ENCODE measurements at regions not wholly inside any gene's neighbourhood (a gene's known extent, or its start where the extent isn't known, plus 50 kb on each side); places are given as distances from the start of the nearest gene placed in this dataset.

- no peak for TF ChIP-seq CTCF (IDR thresholded peaks at IDR 0.05; ENCODE audit: low read depth, low read length)
- DNase-seq (ENCODE audit: extremely low read depth, low read depth) = no peak
Measured at GRCh38 chr1:168825820-168826219, 96.8 kb upstream of the DPT start.

GRCh38 chr1:168826269-168826668, 97.3 kb upstream of the DPT start:
- TF ChIP-seq CTCF (IDR thresholded peaks at IDR 0.05; ENCODE audit: low read depth, low read length) = no peak
- no peak for DNase-seq (ENCODE audit: extremely low read depth, low read depth)

GRCh38 chr1:168827557-168827956, 98.6 kb upstream of the DPT start:
- no peak for DNase-seq (ENCODE audit: extremely low read depth, low read depth)
- TF ChIP-seq CTCF (IDR thresholded peaks at IDR 0.05; ENCODE audit: low read depth, low read length) = no peak

- TF ChIP-seq CTCF (IDR thresholded peaks at IDR 0.05; ENCODE audit: low read depth, low read length) = no peak
- no peak for DNase-seq (ENCODE audit: extremely low read depth, low read depth)
Measured at GRCh38 chr1:168829876-168830275, 100.9 kb upstream of the DPT start.

GRCh38 chr1:168830562-168830961, 101.6 kb upstream of the DPT start:
- TF ChIP-seq CTCF (IDR thresholded peaks at IDR 0.05; ENCODE audit: low read depth, low read length) = no peak
- no peak for DNase-seq (ENCODE audit: extremely low read depth, low read depth)

- DNase-seq (ENCODE audit: extremely low read depth, low read depth) = no peak
- no peak for TF ChIP-seq CTCF (IDR thresholded peaks at IDR 0.05; ENCODE audit: low read depth, low read length)
Measured at GRCh38 chr1:168832661-168833060, 103.7 kb upstream of the DPT start.

GRCh38 chr1:168833362-168833761, 104.4 kb upstream of the DPT start:
- TF ChIP-seq CTCF (IDR thresholded peaks at IDR 0.05; ENCODE audit: low read depth, low read length) = no peak
- no peak for DNase-seq (ENCODE audit: extremely low read depth, low read depth)

Data from AG09319 (cell line).